H9 (cell line): ENCODE measurements at regions not wholly inside any gene's neighbourhood (a gene's known extent, or its start where the extent isn't known, plus 50 kb on each side); places are given as distances from the start of the nearest gene placed in this dataset.

Experiments used
- DNase-seq: peaks from one replicate; pipeline ENCODE4 v3.0.0-alpha.2; 2017
- H2AFZ ChIP-seq: one replicate; pipeline ENCODE4 v1.6.1; 2013; ENCODE audit warnings: mild to moderate bottlenecking, low read length, control low read depth, moderate library complexity
- H2AK5ac ChIP-seq: 2 replicates; pipeline ENCODE4 v1.6.1; 2013; ENCODE audit warnings: low read length, control low read depth, mixed read lengths; ENCODE audit not compliant: insufficient read length
- H2BK120ac ChIP-seq: one replicate; pipeline ENCODE4 v1.6.1; 2013; ENCODE audit warnings: low read depth, mild to moderate bottlenecking, low read length, control low read depth, inconsistent platforms; ENCODE audit not compliant: poor library complexity, severe bottlenecking
- H2BK12ac ChIP-seq: 2 replicates; pipeline ENCODE4 v1.6.1; 2013; ENCODE audit warnings: low read length, control low read depth, mixed read lengths, low read depth; ENCODE audit not compliant: insufficient read length
- H2BK15ac ChIP-seq: 2 replicates; pipeline ENCODE4 v1.6.1; 2013; ENCODE audit warnings: low read depth, low read length, control low read depth
- H2BK20ac ChIP-seq: one replicate; pipeline ENCODE4 v1.6.1; 2013; ENCODE audit warnings: low read depth, mild to moderate bottlenecking, low read length, control low read depth, inconsistent platforms; ENCODE audit not compliant: poor library complexity, severe bottlenecking
- H2BK5ac ChIP-seq: 2 replicates; pipeline ENCODE4 v1.6.1; 2013; ENCODE audit warnings: low read length, control low read depth, mixed read lengths; ENCODE audit not compliant: insufficient read length
- H3K14ac ChIP-seq: 2 replicates; pipeline ENCODE4 v1.6.1; 2013; ENCODE audit warnings: low read length, control low read depth; ENCODE audit not compliant: insufficient read depth
- H3K18ac ChIP-seq: 2 replicates; pipeline ENCODE4 v1.6.1; 2013; ENCODE audit warnings: low read depth, mild to moderate bottlenecking, mixed read lengths, low read length, control low read depth; ENCODE audit not compliant: insufficient read length
- H3K23ac ChIP-seq: 2 replicates; pipeline ENCODE4 v1.6.1; 2013; ENCODE audit warnings: low read length, control low read depth, mixed read lengths, low read depth; ENCODE audit not compliant: insufficient read length
- H3K23me2 ChIP-seq: 2 replicates; pipeline ENCODE4 v1.6.1; 2013; ENCODE audit warnings: low read depth, mild to moderate bottlenecking, mixed read lengths, low read length, control low read depth; ENCODE audit not compliant: insufficient read length, poor library complexity, severe bottlenecking
- H3K27ac ChIP-seq: 2 replicates; pipeline ENCODE4 v1.5.1; 2013; ENCODE audit warnings: low read length, control low read depth, mixed read lengths, low read depth; ENCODE audit not compliant: insufficient read length
- H3K27me3 ChIP-seq: 2 replicates; pipeline ENCODE4 v1.6.1; 2013; ENCODE audit warnings: low read length, control low read depth, inconsistent platforms; ENCODE audit not compliant: insufficient read depth
- H3K4ac ChIP-seq: 2 replicates; pipeline ENCODE4 v1.6.1; 2013; ENCODE audit warnings: low read depth, mild to moderate bottlenecking, control low read depth, inconsistent platforms, low read length, moderate library complexity
- H3K4me1 ChIP-seq: 2 replicates; pipeline ENCODE4 v1.6.1; 2013; ENCODE audit warnings: low read length, control low read depth, inconsistent platforms; ENCODE audit not compliant: insufficient read depth
- H3K4me2 ChIP-seq: 2 replicates; pipeline ENCODE4 v1.6.1; 2013; ENCODE audit warnings: low read length, control low read depth, mixed read lengths; ENCODE audit not compliant: insufficient read length, insufficient read depth
- H3K56ac ChIP-seq: 2 replicates; pipeline ENCODE4 v1.6.1; 2013; ENCODE audit warnings: low read depth, mild to moderate bottlenecking, mixed read lengths, low read length, control low read depth; ENCODE audit not compliant: insufficient read length
- H3K79me1 ChIP-seq: 2 replicates; pipeline ENCODE4 v1.6.1; 2013; ENCODE audit warnings: low read depth, mild to moderate bottlenecking, moderate library complexity, low read length, control low read depth, inconsistent platforms; ENCODE audit not compliant: insufficient read depth, poor library complexity, severe bottlenecking
- H3K79me2 ChIP-seq: 2 replicates; pipeline ENCODE4 v1.6.1; 2013; ENCODE audit warnings: low read length, control low read depth, inconsistent platforms; ENCODE audit not compliant: insufficient read depth
- H3K9ac ChIP-seq: 2 replicates; pipeline ENCODE4 v1.6.1; 2013; ENCODE audit warnings: low read length, control low read depth, mixed read lengths; ENCODE audit not compliant: insufficient read length; ENCODE audit errors: extremely low read depth
- H3K9me3 ChIP-seq: one replicate; pipeline ENCODE4 v1.6.1; 2013; ENCODE audit warnings: low read depth, low read length, inconsistent platforms; ENCODE audit not compliant: control insufficient read depth
- H3T11ph ChIP-seq: one replicate; pipeline ENCODE4 v1.6.1; 2013; ENCODE audit warnings: mild to moderate bottlenecking, low read length, control low read depth, inconsistent platforms
- H4K20me1 ChIP-seq: one replicate; pipeline ENCODE4 v1.6.1; 2013; ENCODE audit not compliant: control insufficient read depth, insufficient read length, insufficient read depth
- H4K5ac ChIP-seq: 2 replicates; pipeline ENCODE4 v1.6.1; 2013; ENCODE audit warnings: low read depth, mild to moderate bottlenecking, mixed read lengths, low read length, control low read depth; ENCODE audit not compliant: insufficient read length
- H4K8ac ChIP-seq: replicated peaks from 2 replicates; pipeline ENCODE4 v1.6.1; 2013; ENCODE audit warnings: low read length, control low read depth, mixed read lengths, low read depth; ENCODE audit not compliant: insufficient read length
- H4K91ac ChIP-seq: 2 replicates; pipeline ENCODE4 v1.6.1; 2013; ENCODE audit warnings: low read depth, mild to moderate bottlenecking, moderate library complexity, mixed read lengths, low read length, control low read depth; ENCODE audit not compliant: insufficient read length
- H3K27ac Mint-ChIP-seq, 3 experiments: 2 replicates in 2 of 3; 3 replicates in 1 of 3; pipeline ENCODE4 v1.8.0; 2020 to 2021; ENCODE audit warnings: mixed read lengths in 3 of 3, mild to moderate bottlenecking in 1 of 3, moderate library complexity in 1 of 3
- H3K27me3 Mint-ChIP-seq: 2 replicates; pipeline ENCODE4 v1.8.0; 2021; ENCODE audit warnings: low read depth, mild to moderate bottlenecking, moderate library complexity, mixed read lengths
- H3K36me3 Mint-ChIP-seq, 3 experiments: 2 replicates in 2 of 3; 3 replicates in 1 of 3; pipeline ENCODE4 v1.8.0; 2020 to 2021; ENCODE audit warnings: low read depth in 3 of 3, mixed read lengths in 3 of 3; ENCODE audit not compliant: insufficient read depth in 1 of 3
- H3K4me1 Mint-ChIP-seq, 2 experiments: 2 replicates each; pipeline ENCODE4 v1.8.0; 2020; ENCODE audit warnings: mixed read lengths in 2 of 2
- H3K4me3 Mint-ChIP-seq, 2 experiments: 2 replicates in 1 of 2; 3 replicates in 1 of 2; pipeline ENCODE4 v1.8.0; 2020 to 2021; ENCODE audit warnings: mild to moderate bottlenecking in 2 of 2, mixed read lengths in 2 of 2, moderate library complexity in 1 of 2
- H3K9me3 Mint-ChIP-seq, 2 experiments: 2 replicates in 1 of 2; 3 replicates in 1 of 2; pipeline ENCODE4 v1.8.0; 2020; ENCODE audit warnings: mild to moderate bottlenecking in 2 of 2, mixed read lengths in 2 of 2, moderate library complexity in 1 of 2
- whole genome bisulfite sequencing: extraction: QIAGEN DNeasy Blood & Tissue Kit; methylation state at CpG from one replicate; pipeline ENCODE4 v1.1.7; 2013; ENCODE audit warnings: missing lambda C conversion rate, low lambda C conversion rate, mixed read lengths; ENCODE audit not compliant: insufficient read length; ENCODE audit errors: extremely low coverage; 5-methylcytosine and 5-hydroxymethylcytosine counted together
- TF ChIP-seq, protein P1 (sequence below): fragments of 200-600 bp; sonication (generic); conservative IDR thresholded peaks from 3 replicates; pipeline ENCODE4 v1.8.0; 2021; ENCODE audit warnings: antibody characterized with exemption, mild to moderate bottlenecking

DNA sequence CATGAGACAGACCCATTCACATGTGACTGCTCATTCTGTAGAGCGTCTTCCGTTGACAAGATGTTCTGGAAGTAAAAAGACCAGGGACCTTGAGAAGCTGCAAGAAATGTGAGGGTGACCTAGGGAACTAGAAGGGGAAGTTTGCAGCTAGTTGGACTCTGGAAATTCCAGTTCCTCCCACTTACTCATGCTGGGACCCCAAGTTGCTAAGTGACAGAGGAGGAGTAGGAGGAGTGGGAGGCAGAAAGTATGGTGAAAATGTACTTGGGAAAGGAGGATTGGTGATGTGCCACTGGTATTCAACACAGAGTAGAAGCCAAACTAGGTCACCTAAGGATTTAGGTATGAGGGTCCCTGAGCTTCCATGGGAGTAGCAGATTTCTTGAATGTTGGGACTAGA lies 132.4 kb downstream of the KCNA5 start:
- no peak overlapping the region for H3K23ac ChIP-seq
- H3K4me1 Mint-ChIP-seq = peaks cover 0 to 4% of the 10 kb centered on the region in 2 experiments; a peak in 1 of 4 replicates

More for the DNA sequence above, 132.4 kb downstream of the KCNA5 start:
- Histone ChIP-seq H3K27ac (no peak overlapping the region), H2BK5ac (no peak overlapping the region), H3K9me3 (no peaks in the 10 kb centered on the region), H4K20me1 (no peaks in the 10 kb centered on the region), H3K4me2 (no peak overlapping the region), H2BK120ac (no peak overlapping the region), H3K18ac (no peak overlapping the region), H3K56ac (no peak overlapping the region), H3K79me2 (no peaks in the 10 kb centered on the region), H2BK20ac (no peak overlapping the region), H3K9ac (no peak overlapping the region), H2BK12ac (no peak overlapping the region), H4K5ac (no peak overlapping the region), H3T11ph (no peak overlapping the region), H4K91ac (no peak overlapping the region), H4K8ac (no peak overlapping the region), H3K79me1 (no peaks in the 10 kb centered on the region), H2AK5ac (no peak overlapping the region), H2BK15ac (no peak overlapping the region), H3K4ac (no peak overlapping the region), H3K23me2 (no peaks in the 10 kb centered on the region), H3K27me3 (no peaks in the 10 kb centered on the region), H3K4me1 (no peaks in the 10 kb centered on the region), H3K14ac (no peak overlapping the region), H2AFZ (no peak overlapping the region)
- Mint-ChIP-seq H3K4me3 (no peak overlapping the region), H3K36me3 (no peaks in the 10 kb centered on the region), H3K27me3 (peaks cover 6% of the 10 kb centered on the region), H3K27ac (no peak overlapping the region), H3K9me3 (no peaks in the 10 kb centered on the region)
- no peak for DNase-seq
- WGBS = no CpG with 5 or more reads among the region's 2 CpGs
- TF ChIP-seq, protein P1, sequence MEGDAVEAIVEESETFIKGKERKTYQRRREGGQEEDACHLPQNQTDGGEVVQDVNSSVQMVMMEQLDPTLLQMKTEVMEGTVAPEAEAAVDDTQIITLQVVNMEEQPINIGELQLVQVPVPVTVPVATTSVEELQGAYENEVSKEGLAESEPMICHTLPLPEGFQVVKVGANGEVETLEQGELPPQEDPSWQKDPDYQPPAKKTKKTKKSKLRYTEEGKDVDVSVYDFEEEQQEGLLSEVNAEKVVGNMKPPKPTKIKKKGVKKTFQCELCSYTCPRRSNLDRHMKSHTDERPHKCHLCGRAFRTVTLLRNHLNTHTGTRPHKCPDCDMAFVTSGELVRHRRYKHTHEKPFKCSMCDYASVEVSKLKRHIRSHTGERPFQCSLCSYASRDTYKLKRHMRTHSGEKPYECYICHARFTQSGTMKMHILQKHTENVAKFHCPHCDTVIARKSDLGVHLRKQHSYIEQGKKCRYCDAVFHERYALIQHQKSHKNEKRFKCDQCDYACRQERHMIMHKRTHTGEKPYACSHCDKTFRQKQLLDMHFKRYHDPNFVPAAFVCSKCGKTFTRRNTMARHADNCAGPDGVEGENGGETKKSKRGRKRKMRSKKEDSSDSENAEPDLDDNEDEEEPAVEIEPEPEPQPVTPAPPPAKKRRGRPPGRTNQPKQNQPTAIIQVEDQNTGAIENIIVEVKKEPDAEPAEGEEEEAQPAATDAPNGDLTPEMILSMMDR = no peak
